H9 (cell line): ENCODE measurements at regions not wholly inside any gene's neighbourhood (a gene's known extent, or its start where the extent isn't known, plus 50 kb on each side); places are given as distances from the start of the nearest gene placed in this dataset.

Source experiments
- DNase-seq: peaks from one replicate; pipeline ENCODE4 v3.0.0-alpha.2; 2017
- H2AFZ ChIP-seq: one replicate; pipeline ENCODE4 v1.6.1; 2013; ENCODE audit warnings: mild to moderate bottlenecking, low read length, control low read depth, moderate library complexity
- H2AK5ac ChIP-seq: 2 replicates; pipeline ENCODE4 v1.6.1; 2013; ENCODE audit warnings: low read length, control low read depth, mixed read lengths; ENCODE audit not compliant: insufficient read length
- H2BK120ac ChIP-seq: one replicate; pipeline ENCODE4 v1.6.1; 2013; ENCODE audit warnings: low read depth, mild to moderate bottlenecking, low read length, control low read depth, inconsistent platforms; ENCODE audit not compliant: poor library complexity, severe bottlenecking
- H2BK12ac ChIP-seq: 2 replicates; pipeline ENCODE4 v1.6.1; 2013; ENCODE audit warnings: low read length, control low read depth, mixed read lengths, low read depth; ENCODE audit not compliant: insufficient read length
- H2BK15ac ChIP-seq: 2 replicates; pipeline ENCODE4 v1.6.1; 2013; ENCODE audit warnings: low read depth, low read length, control low read depth
- H2BK20ac ChIP-seq: one replicate; pipeline ENCODE4 v1.6.1; 2013; ENCODE audit warnings: low read depth, mild to moderate bottlenecking, low read length, control low read depth, inconsistent platforms; ENCODE audit not compliant: poor library complexity, severe bottlenecking
- H2BK5ac ChIP-seq: 2 replicates; pipeline ENCODE4 v1.6.1; 2013; ENCODE audit warnings: low read length, control low read depth, mixed read lengths; ENCODE audit not compliant: insufficient read length
- H3K14ac ChIP-seq: 2 replicates; pipeline ENCODE4 v1.6.1; 2013; ENCODE audit warnings: low read length, control low read depth; ENCODE audit not compliant: insufficient read depth
- H3K18ac ChIP-seq: 2 replicates; pipeline ENCODE4 v1.6.1; 2013; ENCODE audit warnings: low read depth, mild to moderate bottlenecking, mixed read lengths, low read length, control low read depth; ENCODE audit not compliant: insufficient read length
- H3K23ac ChIP-seq: 2 replicates; pipeline ENCODE4 v1.6.1; 2013; ENCODE audit warnings: low read length, control low read depth, mixed read lengths, low read depth; ENCODE audit not compliant: insufficient read length
- H3K23me2 ChIP-seq: 2 replicates; pipeline ENCODE4 v1.6.1; 2013; ENCODE audit warnings: low read depth, mild to moderate bottlenecking, mixed read lengths, low read length, control low read depth; ENCODE audit not compliant: insufficient read length, poor library complexity, severe bottlenecking
- H3K27ac ChIP-seq: 2 replicates; pipeline ENCODE4 v1.5.1; 2013; ENCODE audit warnings: low read length, control low read depth, mixed read lengths, low read depth; ENCODE audit not compliant: insufficient read length
- H3K27me3 ChIP-seq: 2 replicates; pipeline ENCODE4 v1.6.1; 2013; ENCODE audit warnings: low read length, control low read depth, inconsistent platforms; ENCODE audit not compliant: insufficient read depth
- H3K4ac ChIP-seq: 2 replicates; pipeline ENCODE4 v1.6.1; 2013; ENCODE audit warnings: low read depth, mild to moderate bottlenecking, control low read depth, inconsistent platforms, low read length, moderate library complexity
- H3K4me1 ChIP-seq: 2 replicates; pipeline ENCODE4 v1.6.1; 2013; ENCODE audit warnings: low read length, control low read depth, inconsistent platforms; ENCODE audit not compliant: insufficient read depth
- H3K4me2 ChIP-seq: 2 replicates; pipeline ENCODE4 v1.6.1; 2013; ENCODE audit warnings: low read length, control low read depth, mixed read lengths; ENCODE audit not compliant: insufficient read length, insufficient read depth
- H3K56ac ChIP-seq: 2 replicates; pipeline ENCODE4 v1.6.1; 2013; ENCODE audit warnings: low read depth, mild to moderate bottlenecking, mixed read lengths, low read length, control low read depth; ENCODE audit not compliant: insufficient read length
- H3K79me1 ChIP-seq: 2 replicates; pipeline ENCODE4 v1.6.1; 2013; ENCODE audit warnings: low read depth, mild to moderate bottlenecking, moderate library complexity, low read length, control low read depth, inconsistent platforms; ENCODE audit not compliant: insufficient read depth, poor library complexity, severe bottlenecking
- H3K79me2 ChIP-seq: 2 replicates; pipeline ENCODE4 v1.6.1; 2013; ENCODE audit warnings: low read length, control low read depth, inconsistent platforms; ENCODE audit not compliant: insufficient read depth
- H3K9ac ChIP-seq: 2 replicates; pipeline ENCODE4 v1.6.1; 2013; ENCODE audit warnings: low read length, control low read depth, mixed read lengths; ENCODE audit not compliant: insufficient read length; ENCODE audit errors: extremely low read depth
- H3K9me3 ChIP-seq: one replicate; pipeline ENCODE4 v1.6.1; 2013; ENCODE audit warnings: low read depth, low read length, inconsistent platforms; ENCODE audit not compliant: control insufficient read depth
- H3T11ph ChIP-seq: one replicate; pipeline ENCODE4 v1.6.1; 2013; ENCODE audit warnings: mild to moderate bottlenecking, low read length, control low read depth, inconsistent platforms
- H4K20me1 ChIP-seq: one replicate; pipeline ENCODE4 v1.6.1; 2013; ENCODE audit not compliant: control insufficient read depth, insufficient read length, insufficient read depth
- H4K5ac ChIP-seq: 2 replicates; pipeline ENCODE4 v1.6.1; 2013; ENCODE audit warnings: low read depth, mild to moderate bottlenecking, mixed read lengths, low read length, control low read depth; ENCODE audit not compliant: insufficient read length
- H4K8ac ChIP-seq: replicated peaks from 2 replicates; pipeline ENCODE4 v1.6.1; 2013; ENCODE audit warnings: low read length, control low read depth, mixed read lengths, low read depth; ENCODE audit not compliant: insufficient read length
- H4K91ac ChIP-seq: 2 replicates; pipeline ENCODE4 v1.6.1; 2013; ENCODE audit warnings: low read depth, mild to moderate bottlenecking, moderate library complexity, mixed read lengths, low read length, control low read depth; ENCODE audit not compliant: insufficient read length
- H3K27ac Mint-ChIP-seq, 3 experiments: 2 replicates in 2 of 3; 3 replicates in 1 of 3; pipeline ENCODE4 v1.8.0; 2020 to 2021; ENCODE audit warnings: mixed read lengths in 3 of 3, mild to moderate bottlenecking in 1 of 3, moderate library complexity in 1 of 3
- H3K27me3 Mint-ChIP-seq: 2 replicates; pipeline ENCODE4 v1.8.0; 2021; ENCODE audit warnings: low read depth, mild to moderate bottlenecking, moderate library complexity, mixed read lengths
- H3K36me3 Mint-ChIP-seq, 3 experiments: 2 replicates in 2 of 3; 3 replicates in 1 of 3; pipeline ENCODE4 v1.8.0; 2020 to 2021; ENCODE audit warnings: low read depth in 3 of 3, mixed read lengths in 3 of 3; ENCODE audit not compliant: insufficient read depth in 1 of 3
- H3K4me1 Mint-ChIP-seq, 2 experiments: 2 replicates each; pipeline ENCODE4 v1.8.0; 2020; ENCODE audit warnings: mixed read lengths in 2 of 2
- H3K4me3 Mint-ChIP-seq, 2 experiments: 2 replicates in 1 of 2; 3 replicates in 1 of 2; pipeline ENCODE4 v1.8.0; 2020 to 2021; ENCODE audit warnings: mild to moderate bottlenecking in 2 of 2, mixed read lengths in 2 of 2, moderate library complexity in 1 of 2
- H3K9me3 Mint-ChIP-seq, 2 experiments: 2 replicates in 1 of 2; 3 replicates in 1 of 2; pipeline ENCODE4 v1.8.0; 2020; ENCODE audit warnings: mild to moderate bottlenecking in 2 of 2, mixed read lengths in 2 of 2, moderate library complexity in 1 of 2
- WGBS: extraction: QIAGEN DNeasy Blood & Tissue Kit; methylation state at CpG from one replicate; pipeline ENCODE4 v1.1.7; 2013; ENCODE audit warnings: missing lambda C conversion rate, low lambda C conversion rate, mixed read lengths; ENCODE audit not compliant: insufficient read length; ENCODE audit errors: extremely low coverage; 5-methylcytosine and 5-hydroxymethylcytosine counted together
- TF ChIP-seq, protein P1 (sequence below): fragments of 200-600 bp; sonication (generic); conservative IDR thresholded peaks from 3 replicates; pipeline ENCODE4 v1.8.0; 2021; ENCODE audit warnings: antibody characterized with exemption, mild to moderate bottlenecking

DNA sequence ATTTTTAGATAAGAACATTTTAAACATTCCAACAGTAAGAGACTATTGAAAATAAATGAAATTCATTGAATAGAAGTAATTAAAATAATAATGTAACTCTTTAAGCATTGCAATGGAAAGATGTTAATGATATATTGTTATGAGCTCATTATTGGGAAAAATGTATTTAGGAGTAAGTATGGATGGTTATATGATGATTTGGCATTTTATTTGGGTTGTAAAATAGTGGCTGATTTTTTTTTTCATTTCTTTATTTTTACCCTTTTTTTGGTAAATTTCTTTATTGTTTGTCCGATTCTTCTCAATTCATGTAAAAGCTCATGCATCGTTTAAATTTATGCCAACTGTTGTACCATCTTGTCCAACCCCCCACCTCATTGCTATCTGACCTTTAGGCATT, 539.9 kb downstream of the HS3ST4 start:
- no peak overlapping the region for H3K27ac Mint-ChIP-seq

More for the DNA sequence above, 539.9 kb downstream of the HS3ST4 start:
- Histone ChIP-seq H3K4me2 (no peak overlapping the region), H3K23ac (no peak overlapping the region), H3K27ac (no peak overlapping the region), H4K20me1 (no peaks in the 10 kb centered on the region), H2BK12ac (no peak overlapping the region), H3K14ac (no peak overlapping the region), H3K18ac (no peak overlapping the region), H3K9me3 (no peaks in the 10 kb centered on the region), H3K79me1 (no peaks in the 10 kb centered on the region), H4K91ac (no peak overlapping the region), H2AK5ac (no peak overlapping the region), H3K4ac (no peak overlapping the region), H2BK20ac (no peak overlapping the region), H2BK120ac (no peak overlapping the region), H3K4me1 (no peaks in the 10 kb centered on the region), H2AFZ (no peak overlapping the region), H3K9ac (no peak overlapping the region), H4K5ac (no peak overlapping the region), H3K79me2 (no peaks in the 10 kb centered on the region), H4K8ac (no peak overlapping the region), H2BK5ac (no peak overlapping the region), H3K56ac (no peak overlapping the region), H3K27me3 (no peaks in the 10 kb centered on the region), H2BK15ac (no peak overlapping the region), H3T11ph (no peak overlapping the region), H3K23me2 (no peaks in the 10 kb centered on the region)
- Mint-ChIP-seq H3K4me3 (no peak overlapping the region), H3K27me3 (no peaks in the 10 kb centered on the region), H3K4me1 (peaks cover 2 to 3% of the 10 kb centered on the region in 2 experiments; a peak in 1 of 4 replicates), H3K9me3 (no peaks in the 10 kb centered on the region), H3K36me3 (no peaks in the 10 kb centered on the region)
- WGBS = no CpG with 5 or more reads among the region's 2 CpGs
- TF ChIP-seq, protein P1, sequence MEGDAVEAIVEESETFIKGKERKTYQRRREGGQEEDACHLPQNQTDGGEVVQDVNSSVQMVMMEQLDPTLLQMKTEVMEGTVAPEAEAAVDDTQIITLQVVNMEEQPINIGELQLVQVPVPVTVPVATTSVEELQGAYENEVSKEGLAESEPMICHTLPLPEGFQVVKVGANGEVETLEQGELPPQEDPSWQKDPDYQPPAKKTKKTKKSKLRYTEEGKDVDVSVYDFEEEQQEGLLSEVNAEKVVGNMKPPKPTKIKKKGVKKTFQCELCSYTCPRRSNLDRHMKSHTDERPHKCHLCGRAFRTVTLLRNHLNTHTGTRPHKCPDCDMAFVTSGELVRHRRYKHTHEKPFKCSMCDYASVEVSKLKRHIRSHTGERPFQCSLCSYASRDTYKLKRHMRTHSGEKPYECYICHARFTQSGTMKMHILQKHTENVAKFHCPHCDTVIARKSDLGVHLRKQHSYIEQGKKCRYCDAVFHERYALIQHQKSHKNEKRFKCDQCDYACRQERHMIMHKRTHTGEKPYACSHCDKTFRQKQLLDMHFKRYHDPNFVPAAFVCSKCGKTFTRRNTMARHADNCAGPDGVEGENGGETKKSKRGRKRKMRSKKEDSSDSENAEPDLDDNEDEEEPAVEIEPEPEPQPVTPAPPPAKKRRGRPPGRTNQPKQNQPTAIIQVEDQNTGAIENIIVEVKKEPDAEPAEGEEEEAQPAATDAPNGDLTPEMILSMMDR = no peak
- DNase-seq = no peak
